GM12892 (cell line): ENCODE measurements at regions not wholly inside any gene's neighbourhood (a gene's known extent, or its start where the extent isn't known, plus 50 kb on each side); places are given as distances from the start of the nearest gene placed in this dataset.

Source experiments
- POLR2A ChIP-seq: IDR thresholded peaks from 2 replicates; pipeline ENCODE4 v1.6.1; 2011; ENCODE audit warnings: low read depth, low read length, control low read depth
- TAF1 ChIP-seq: IDR thresholded peaks from 2 replicates; pipeline ENCODE4 v1.6.1; 2011; ENCODE audit warnings: low read depth, mild to moderate bottlenecking, control low read depth, low read length, borderline replicate concordance

DNA sequence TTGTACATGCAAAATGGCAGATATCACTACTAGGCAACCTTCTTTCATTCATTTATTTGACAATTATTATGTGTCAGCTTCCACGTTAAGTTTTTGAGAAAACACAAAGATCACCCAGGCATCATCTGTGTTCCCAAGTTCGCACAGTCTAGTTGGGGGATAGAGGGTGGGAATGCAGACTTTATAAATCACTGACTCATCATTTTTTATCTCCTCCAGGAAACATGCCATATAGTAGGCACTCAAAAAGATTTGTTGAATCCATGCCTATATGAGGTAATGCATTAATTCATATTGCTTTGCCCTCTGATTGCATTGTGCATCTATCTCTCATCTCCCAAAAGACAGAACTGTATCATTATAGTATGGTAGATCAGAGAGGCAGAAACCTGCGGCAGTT lies 196.8 kb upstream of the TOX3 start:
- TF ChIP-seq POLR2A (no peak), TAF1 (no peak)
